DMS79 (cell line): ENCODE measurements at regions not wholly inside any gene's neighbourhood (a gene's known extent, or its start where the extent isn't known, plus 50 kb on each side); places are given as distances from the start of the nearest gene placed in this dataset.
"Not testable (repeated sequence)": the region's sequence is repeated elsewhere in the genome, so short reads cannot be mapped to it uniquely, and the experiment has no call there.

Source experiments
- DNase-seq: peaks from one replicate; lab custom pipeline; 2025; lab: John Stamatoyannopoulos, UW

GRCh38 chr4:33924239-33924638 lies 2320.1 kb downstream of the ARAP2 start:
- DNase-seq: no peak

- no peak for DNase-seq
Measured at GRCh38 chr4:33924811-33925210, 2319.5 kb downstream of the ARAP2 start.

GRCh38 chr4:33930497-33930896 lies 2313.8 kb downstream of the ARAP2 start:
- DNase-seq: no peak

- no peak for DNase-seq
Measured at GRCh38 chr4:33931026-33931425, 2313.3 kb downstream of the ARAP2 start.

GRCh38 chr4:33940281-33940680 lies 2304.0 kb downstream of the ARAP2 start:
- no peak for DNase-seq

GRCh38 chr4:33941854-33942253 lies 2302.5 kb downstream of the ARAP2 start:
- no peak for DNase-seq

GRCh38 chr4:33948921-33949320 lies 2295.4 kb downstream of the ARAP2 start:
- DNase-seq: no peak

- not testable (repeated sequence) for DNase-seq
Measured at GRCh38 chr4:33953848-33954247, 2290.5 kb downstream of the ARAP2 start.

- no peak for DNase-seq
Measured at GRCh38 chr4:33954759-33955158, 2289.6 kb downstream of the ARAP2 start.

- no peak for DNase-seq
Measured at GRCh38 chr4:33959519-33959918, 2284.8 kb downstream of the ARAP2 start.

GRCh38 chr4:33961761-33962160 lies 2282.6 kb downstream of the ARAP2 start:
- DNase-seq: no peak

GRCh38 chr4:33966808-33967207 lies 2277.5 kb downstream of the ARAP2 start:
- DNase-seq: no peak

GRCh38 chr4:33974270-33974669 lies 2270.0 kb downstream of the ARAP2 start:
- DNase-seq: no peak

- no peak for DNase-seq
Measured at GRCh38 chr4:33975995-33976394, 2268.3 kb downstream of the ARAP2 start.

GRCh38 chr4:33979781-33980180 lies 2264.5 kb downstream of the ARAP2 start:
- DNase-seq: not testable (repeated sequence)

- DNase-seq: no peak
Measured at GRCh38 chr4:33980361-33980760, 2264.0 kb downstream of the ARAP2 start.

- no peak for DNase-seq
Measured at GRCh38 chr4:33989820-33990443, 2254.4 kb downstream of the ARAP2 start.

GRCh38 chr4:33996075-33996718 lies 2248.1 kb downstream of the ARAP2 start:
- DNase-seq: no peak

GRCh38 chr4:33998291-33998690 lies 2246.0 kb downstream of the ARAP2 start:
- DNase-seq: no peak

- no peak for DNase-seq
Measured at GRCh38 chr4:34000356-34000755, 2244.0 kb downstream of the ARAP2 start.

- DNase-seq: not testable (repeated sequence)
Measured at GRCh38 chr4:34006540-34006939, 2237.8 kb downstream of the ARAP2 start.

- no peak for DNase-seq
Measured at GRCh38 chr4:34009951-34010350, 2234.4 kb downstream of the ARAP2 start.

GRCh38 chr4:34010751-34011519 lies 2233.4 kb downstream of the ARAP2 start:
- DNase-seq: no peak
